Neural cell (in vitro differentiated cells): ENCODE measurements at regions not wholly inside any gene's neighbourhood (a gene's known extent, or its start where the extent isn't known, plus 50 kb on each side); places are given as distances from the start of the nearest gene placed in this dataset.

ENCODE experiments used
- CTCF ChIP-seq: fragments of 450-650 bp; IDR thresholded peaks from 2 replicates; pipeline ENCODE4 v1.5.1; 2014; ENCODE audit warnings: antibody characterized with exemption, mild to moderate bottlenecking, moderate library complexity; ENCODE audit not compliant: poor library complexity, severe bottlenecking
- MXI1 ChIP-seq: fragments of 450-650 bp; conservative IDR thresholded peaks from 2 replicates; pipeline ENCODE4 v1.6.1; 2014; ENCODE audit warnings: antibody characterized with exemption, mild to moderate bottlenecking; ENCODE audit not compliant: poor library complexity, severe bottlenecking
- POLR2AphosphoS5 ChIP-seq: IDR thresholded peaks from 2 replicates; pipeline ENCODE4 v1.6.1; 2012

GRCh38 chr15:53256043-53256442, 465.9 kb upstream of the ONECUT1 start:
- TF ChIP-seq MXI1 (no peak), CTCF (no peak), POLR2AphosphoS5 (no peak)
